SK-N-SH (cell line): ENCODE measurements at regions not wholly inside any gene's neighbourhood (a gene's known extent, or its start where the extent isn't known, plus 50 kb on each side); places are given as distances from the start of the nearest gene placed in this dataset.

Source experiments
- CTCF ChIA-PET: fragments of 300-600, 350-600 bp; formaldehyde crosslinking; extraction: SDS; loops from one replicate; lab custom pipeline; 2021; lab: Yijun Ruan, JAX
- POLR2A ChIA-PET: fragments of 350-600 bp; sonication (Branson Sonifier 250); formaldehyde crosslinking; extraction: SDS; loops from one replicate; lab custom pipeline; 2020; ENCODE audit warnings: antibody characterized with exemption, inconsistent platforms; lab: Yijun Ruan, JAX
- DNase-seq: peaks from one replicate; pipeline ENCODE4 v3.0.0; 2012
- H2AFZ ChIP-seq: fragments of 200-600 bp; sonication (generic); 2 replicates; pipeline ENCODE4 v1.8.1; 2016; ENCODE audit warnings: antibody characterized with exemption, mild to moderate bottlenecking, low read depth
- H3F3A ChIP-seq: fragments of 200-600 bp; sonication (generic); replicated peaks from 2 replicates; pipeline ENCODE3; 2016; ENCODE audit warnings: antibody characterized with exemption, mild to moderate bottlenecking; ENCODE audit not compliant: insufficient read depth
- H3K27ac ChIP-seq, 2 experiments: fragments of 200-500 bp in 1 of 2; fragments of 200-600 bp in 1 of 2; sonication (Bioruptor generic) in 1 of 2; sonication (generic), shearing (Covaris generic) in 1 of 2; 2 replicates each; pipeline versions ENCODE4 v1.5.1 to v1.6.1; 2014 to 2016; ENCODE audit warnings: low read depth in 2 of 2, inconsistent platforms in 1 of 2, low read length in 1 of 2, mild to moderate bottlenecking in 1 of 2, mixed read lengths in 1 of 2
- H3K27me3 ChIP-seq: fragments of 200-600 bp; sonication (generic), shearing (Covaris generic); 2 replicates; pipeline ENCODE4 v1.6.1; 2016; ENCODE audit warnings: mixed run types; ENCODE audit not compliant: insufficient read depth
- H3K36me3 ChIP-seq, 2 experiments: fragments of 200-500 bp in 1 of 2; fragments of 200-600 bp in 1 of 2; sonication (Bioruptor generic) in 1 of 2; sonication (generic) in 1 of 2; replicated peaks in 1 of 2; 2 replicates each; pipeline versions ENCODE3 to v1.5.1; 2014 to 2016; ENCODE audit warnings: low read length in 1 of 2, mild to moderate bottlenecking in 1 of 2; ENCODE audit not compliant: insufficient read depth in 2 of 2, control insufficient read depth in 1 of 2
- H3K4me1 ChIP-seq, 2 experiments: fragments of 200-500 bp in 1 of 2; fragments of 200-600 bp in 1 of 2; sonication (Bioruptor generic) in 1 of 2; sonication (generic), shearing (Covaris generic) in 1 of 2; 2 replicates each; pipeline versions ENCODE4 v1.5.1 to v1.6.1; 2014 to 2016; ENCODE audit warnings: low read depth in 1 of 2, low read length in 1 of 2, mixed run types in 1 of 2; ENCODE audit not compliant: insufficient read depth in 2 of 2, control insufficient read depth in 1 of 2
- H3K4me2 ChIP-seq: fragments of 200-600 bp; sonication (generic), shearing (Covaris generic); 2 replicates; pipeline ENCODE4 v1.6.1; 2017; ENCODE audit warnings: mixed run types
- H3K4me3 ChIP-seq, 2 experiments: fragments of 200-500 bp in 1 of 2; fragments of 200-600 bp in 1 of 2; sonication (Bioruptor generic) in 1 of 2; sonication (generic), shearing (Covaris generic) in 1 of 2; 2 replicates each; pipeline versions ENCODE4 v1.5.1 to v1.8.1; 2014 to 2016; ENCODE audit warnings: low read depth in 2 of 2, inconsistent platforms in 1 of 2, low read length in 1 of 2, mild to moderate bottlenecking in 1 of 2, mixed read lengths in 1 of 2, moderate library complexity in 1 of 2
- H3K79me2 ChIP-seq: fragments of 200-600 bp; sonication (generic); 2 replicates; pipeline ENCODE4 v1.8.1; 2017; ENCODE audit warnings: mild to moderate bottlenecking; ENCODE audit not compliant: insufficient read depth
- H3K9ac ChIP-seq: fragments of 200-600 bp; sonication (generic); 2 replicates; pipeline ENCODE4 v1.6.1; 2017; ENCODE audit warnings: mixed run types
- H3K9me2 ChIP-seq: fragments of 200-600 bp; sonication (generic); 2 replicates; pipeline ENCODE4 v1.6.1; 2017; ENCODE audit warnings: mixed run types
- H3K9me3 ChIP-seq: fragments of 200-600 bp; sonication (generic); 2 replicates; pipeline ENCODE4 v1.6.1; 2017; ENCODE audit warnings: mixed run types, mild to moderate bottlenecking, moderate library complexity
- H4K20me1 ChIP-seq: fragments of 200-600 bp; sonication (generic); 2 replicates; pipeline ENCODE4 v1.6.1; 2017; ENCODE audit warnings: mild to moderate bottlenecking, mixed run types; ENCODE audit not compliant: insufficient read depth
- FOXM1 ChIP-seq: IDR thresholded peaks from 2 replicates; pipeline ENCODE4 v1.4.0; 2012; ENCODE audit warnings: low read depth, mild to moderate bottlenecking
- GATA2 ChIP-seq: sonication (generic); formaldehyde crosslinking; IDR thresholded peaks from 2 replicates; pipeline ENCODE4 v1.5.0; 2020; ENCODE audit warnings: mild to moderate bottlenecking, missing genetic modification reagents
- IRF3 ChIP-seq: fragments of 150-350 bp; IDR thresholded peaks from 2 replicates; pipeline ENCODE4 v1.6.1; 2016; ENCODE audit warnings: mild to moderate bottlenecking, low read depth, low read length
- MEF2A ChIP-seq: IDR thresholded peaks from 2 replicates; pipeline ENCODE4 v1.4.0; 2012; ENCODE audit warnings: low read depth, borderline replicate concordance
- MXI1 ChIP-seq: IDR thresholded peaks from 2 replicates; pipeline ENCODE4 v1.6.1; 2012; ENCODE audit warnings: mild to moderate bottlenecking, low read depth, low read length, improper control_type of control experiment
- NFIC ChIP-seq: IDR thresholded peaks from 2 replicates; pipeline ENCODE4 v1.4.0; 2012; ENCODE audit warnings: borderline replicate concordance
- NRF1 ChIP-seq: IDR thresholded peaks from 2 replicates; pipeline ENCODE4 v1.6.1; 2012; ENCODE audit warnings: low read depth, mild to moderate bottlenecking, low read length
- POLR2AphosphoS5 ChIP-seq: IDR thresholded peaks from 2 replicates; pipeline ENCODE4 v1.6.1; 2012; ENCODE audit warnings: low read depth, low read length
- RFX5 ChIP-seq: IDR thresholded peaks from 2 replicates; pipeline ENCODE4 v1.6.1; 2012; ENCODE audit warnings: mild to moderate bottlenecking, improper control_type of control experiment, low read length
- RXRA ChIP-seq: IDR thresholded peaks from 2 replicates; pipeline ENCODE4 v1.4.0; 2012; ENCODE audit warnings: low read depth, mild to moderate bottlenecking, borderline replicate concordance
- TAF1 ChIP-seq: IDR thresholded peaks from 2 replicates; pipeline ENCODE4 v1.6.1; 2012; ENCODE audit warnings: low read depth, mild to moderate bottlenecking, low read length, moderate library complexity, borderline replicate concordance
- TCF12 ChIP-seq: IDR thresholded peaks from 2 replicates; pipeline ENCODE4 v1.4.0; 2012
- USF2 ChIP-seq: fragments of 150-350 bp; IDR thresholded peaks from 2 replicates; pipeline ENCODE4 v1.6.1; 2017; ENCODE audit warnings: antibody characterized with exemption, low read length, low read depth, borderline replicate concordance
- YY1 ChIP-seq: IDR thresholded peaks from 2 replicates; pipeline ENCODE4 v1.4.0; 2012; ENCODE audit warnings: low read depth, mild to moderate bottlenecking
- WGBS: methylation state at CpG from one replicate; pipeline ENCODE4 v1.1.6; 2017; ENCODE audit warnings: low lambda C conversion rate; 5-methylcytosine and 5-hydroxymethylcytosine counted together

- Histone ChIP-seq H3K4me1 (no peaks in the 10 kb centered on the region), H3K27me3 (no peaks in the 10 kb centered on the region), H3K4me2 (no peak overlapping the region), H3K9ac (no peak overlapping the region), H3K9me3 (no peaks in the 10 kb centered on the region), H3K27ac (no peak overlapping the region), H2AFZ (no peak overlapping the region), H3F3A (no peaks in the 10 kb centered on the region), H3K4me3 (no peak overlapping the region), H3K79me2 (no peaks in the 10 kb centered on the region), H4K20me1 (no peaks in the 10 kb centered on the region), H3K36me3 (no peaks in the 10 kb centered on the region), H3K9me2 (no peaks in the 10 kb centered on the region)
- ChIA-PET CTCF (no interaction called here), POLR2A (no interaction called here)
- WGBS = 1% methylated on average over 3 of the region's 3 CpGs
- DNase-seq = no peak
- TF ChIP-seq MEF2A (no peak), NRF1 (no peak), RXRA (no peak), NFIC (no peak)
These were observed 258.8 kb downstream of the FAM181B start for GRCh38 chr11:82474876-82475275.

- ChIA-PET POLR2A (no interaction called here), CTCF (interaction anchor here (0.5 to 0.6 kb wide), 2 partner anchors 12 to 159 kb away, joined by 3 read pairs; no protein-coding TSS in a partner anchor)
- H3F3A ChIP-seq = no peaks in the 10 kb centered on the region
- WGBS = 0% methylated on average over 2 of the region's 2 CpGs
- H3K9me2 ChIP-seq = no peaks in the 10 kb centered on the region
- DNase-seq = no peak
- H3K27ac ChIP-seq = no peak overlapping the region
- no peaks in the 10 kb centered on the region for H3K4me1 ChIP-seq
- no peak overlapping the region for H3K9ac ChIP-seq
- H3K27me3 ChIP-seq = no peaks in the 10 kb centered on the region
- H2AFZ ChIP-seq = no peak overlapping the region
- H3K36me3 ChIP-seq = no peaks in the 10 kb centered on the region
- no peak overlapping the region for H3K4me2 ChIP-seq
- no peaks in the 10 kb centered on the region for H3K9me3 ChIP-seq
- H3K4me3 ChIP-seq = no peak overlapping the region
- no peaks in the 10 kb centered on the region for H3K79me2 ChIP-seq
- TF ChIP-seq MXI1 (no peak), USF2 (no peak), POLR2AphosphoS5 (no peak), YY1 (no peak), RFX5 (no peak), NFIC (no peak), IRF3 (no peak), TCF12 (no peak), TAF1 (no peak), FOXM1 (no peak), GATA2 (CRISPR knock-in tag) (no peak)
- H4K20me1 ChIP-seq = no peaks in the 10 kb centered on the region
These were observed 268.2 kb downstream of the FAM181B start for GRCh38 chr11:82465481-82465880.
